ENCODE measurements at regions not wholly inside any gene's neighbourhood (a gene's known extent, or its start where the extent isn't known, plus 50 kb on each side); places are given as distances from the start of the nearest gene placed in this dataset.

DNA sequence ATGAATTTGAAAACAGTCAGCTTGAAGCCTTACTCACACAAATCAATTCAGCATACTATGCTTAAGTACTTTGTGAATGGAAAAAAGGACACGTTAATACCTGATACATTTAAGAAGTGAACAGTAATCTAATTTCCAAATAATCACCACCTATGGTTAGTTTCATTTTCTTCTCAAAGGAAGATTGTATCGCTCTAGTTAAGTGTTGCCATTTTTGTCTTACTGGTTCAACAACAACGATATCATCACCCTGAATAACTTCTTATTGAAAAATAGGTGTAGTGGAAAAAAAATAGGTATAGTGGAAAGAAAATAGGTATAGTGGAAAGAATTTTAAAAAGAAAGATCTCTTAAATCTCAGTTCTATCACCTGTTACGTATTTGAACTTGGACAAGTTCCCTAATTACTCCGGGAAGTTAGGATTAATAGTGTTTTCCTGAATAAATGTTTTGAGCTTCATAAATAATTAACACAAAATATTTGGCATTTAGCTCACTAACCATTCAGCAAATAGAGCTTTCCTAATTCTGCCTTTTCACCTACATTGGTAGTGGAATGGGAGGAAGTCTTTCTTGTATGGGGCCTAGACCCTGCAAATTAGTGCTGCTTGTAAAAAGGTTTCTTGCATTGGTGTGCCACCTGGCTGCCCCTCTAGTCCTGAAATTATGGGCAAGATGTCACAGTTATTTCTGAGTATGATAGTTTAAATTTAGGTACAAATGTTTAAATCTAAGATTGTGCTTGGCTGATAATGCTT lies 502.6 kb upstream of the NMUR2 start:
- Histone ChIP-seq H3K36me3 (no peaks in the 10 kb centered on the region), H3K9me3 (no peaks in the 10 kb centered on the region), H3K27me3 (replicated peaks; ENCODE audit: insufficient read depth) (no peaks in the 10 kb centered on the region), H3K4me3 (no peak overlapping the region), H3K27ac (no peak overlapping the region), H3K4me1 (replicated peaks) (no peaks in the 10 kb centered on the region)
- WGBS, result 79% methylated on average over 5 of the region's 5 CpGs
- TF ChIP-seq POLR2A (IDR thresholded peaks at IDR 0.05) (no peak), POLR2AphosphoS5 (IDR thresholded peaks at IDR 0.05) (no peak)
- TF ChIP-seq, protein P1, sequence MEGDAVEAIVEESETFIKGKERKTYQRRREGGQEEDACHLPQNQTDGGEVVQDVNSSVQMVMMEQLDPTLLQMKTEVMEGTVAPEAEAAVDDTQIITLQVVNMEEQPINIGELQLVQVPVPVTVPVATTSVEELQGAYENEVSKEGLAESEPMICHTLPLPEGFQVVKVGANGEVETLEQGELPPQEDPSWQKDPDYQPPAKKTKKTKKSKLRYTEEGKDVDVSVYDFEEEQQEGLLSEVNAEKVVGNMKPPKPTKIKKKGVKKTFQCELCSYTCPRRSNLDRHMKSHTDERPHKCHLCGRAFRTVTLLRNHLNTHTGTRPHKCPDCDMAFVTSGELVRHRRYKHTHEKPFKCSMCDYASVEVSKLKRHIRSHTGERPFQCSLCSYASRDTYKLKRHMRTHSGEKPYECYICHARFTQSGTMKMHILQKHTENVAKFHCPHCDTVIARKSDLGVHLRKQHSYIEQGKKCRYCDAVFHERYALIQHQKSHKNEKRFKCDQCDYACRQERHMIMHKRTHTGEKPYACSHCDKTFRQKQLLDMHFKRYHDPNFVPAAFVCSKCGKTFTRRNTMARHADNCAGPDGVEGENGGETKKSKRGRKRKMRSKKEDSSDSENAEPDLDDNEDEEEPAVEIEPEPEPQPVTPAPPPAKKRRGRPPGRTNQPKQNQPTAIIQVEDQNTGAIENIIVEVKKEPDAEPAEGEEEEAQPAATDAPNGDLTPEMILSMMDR (IDR thresholded peaks at IDR 0.05), result no peak
- intact Hi-C loops (cut with DNase I), result no loop called here
- no peak for DNase-seq (ENCODE audit: low spot score)

GRCh38 chr5:152912924-152913323 lies 507.8 kb upstream of the NMUR2 start:
- Histone ChIP-seq H3K27ac (no peak overlapping the region), H3K9me3 (no peaks in the 10 kb centered on the region), H3K4me1 (replicated peaks) (no peaks in the 10 kb centered on the region), H3K27me3 (replicated peaks; ENCODE audit: insufficient read depth) (no peaks in the 10 kb centered on the region), H3K36me3 (no peaks in the 10 kb centered on the region), H3K4me3 (no peak overlapping the region)
- intact Hi-C loops (cut with DNase I), result no loop called here
- WGBS, result 68% methylated on average over 4 of the region's 4 CpGs
- TF ChIP-seq POLR2AphosphoS5 (IDR thresholded peaks at IDR 0.05) (no peak), POLR2A (IDR thresholded peaks at IDR 0.05) (no peak)
- TF ChIP-seq, protein P1 (IDR thresholded peaks at IDR 0.05), result no peak
- no peak for DNase-seq (ENCODE audit: low spot score)

DNA sequence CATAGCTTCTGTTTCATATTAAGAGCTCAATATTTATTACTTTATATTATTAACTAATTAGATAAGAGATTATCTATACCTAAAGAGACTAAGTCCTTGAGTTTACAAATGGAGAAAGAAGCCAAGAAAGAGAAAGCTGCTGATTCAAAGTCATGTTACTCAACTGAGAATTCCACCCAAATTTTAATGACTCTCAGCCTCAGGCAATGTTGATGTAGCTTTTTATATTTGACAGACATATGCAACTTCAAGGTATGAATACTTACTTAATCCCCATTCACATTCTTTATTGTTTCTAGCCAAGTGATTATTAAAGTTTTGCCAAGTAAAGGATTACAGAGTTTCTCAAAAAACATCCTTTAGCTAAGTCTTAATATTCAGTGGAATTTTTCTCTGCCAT lies 527.5 kb upstream of the NMUR2 start:
- no peak overlapping the region for H3K4me3 ChIP-seq
- no peak for TF ChIP-seq POLR2AphosphoS5 (IDR thresholded peaks at IDR 0.05)
- no peak for TF ChIP-seq POLR2A (IDR thresholded peaks at IDR 0.05)
- TF ChIP-seq, protein P1 (IDR thresholded peaks at IDR 0.05), result no peak
- H3K4me1 ChIP-seq (replicated peaks), result no peaks in the 10 kb centered on the region
- intact Hi-C loops (cut with DNase I), result no loop called here
- no peak for DNase-seq (ENCODE audit: low spot score)
- no peaks in the 10 kb centered on the region for H3K9me3 ChIP-seq
- H3K27ac ChIP-seq, result no peak overlapping the region
- H3K36me3 ChIP-seq, result no peaks in the 10 kb centered on the region
- no peaks in the 10 kb centered on the region for H3K27me3 ChIP-seq (replicated peaks; ENCODE audit: insufficient read depth)

DNA sequence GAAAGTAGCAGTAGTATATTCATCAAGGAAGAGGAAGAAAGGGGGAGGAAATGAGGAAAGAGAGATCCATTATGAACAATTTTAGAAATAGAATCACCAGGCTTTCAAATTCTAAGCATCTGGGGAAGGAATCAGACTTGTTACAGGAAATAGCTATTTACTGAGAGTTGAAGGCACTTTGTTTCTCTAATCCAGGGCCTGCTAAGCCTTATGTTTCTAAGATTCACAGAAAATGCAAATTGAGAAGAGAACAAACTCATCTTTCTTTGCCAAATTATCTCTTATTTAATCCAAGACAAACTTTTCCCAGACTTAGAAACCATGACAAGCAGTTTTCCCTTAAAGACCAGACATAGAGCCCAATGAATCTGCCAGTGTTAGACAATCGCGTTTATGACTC lies 528.0 kb upstream of the NMUR2 start:
- Histone ChIP-seq H3K4me1 (replicated peaks) (no peaks in the 10 kb centered on the region), H3K27me3 (replicated peaks; ENCODE audit: insufficient read depth) (no peaks in the 10 kb centered on the region), H3K9me3 (no peaks in the 10 kb centered on the region), H3K27ac (no peak overlapping the region), H3K4me3 (no peak overlapping the region), H3K36me3 (no peaks in the 10 kb centered on the region)
- intact Hi-C loops (cut with DNase I), result no loop called here
- no peak for DNase-seq (ENCODE audit: low spot score)
- TF ChIP-seq, protein P1 (IDR thresholded peaks at IDR 0.05), result no peak
- no peak for TF ChIP-seq POLR2AphosphoS5 (IDR thresholded peaks at IDR 0.05)
- TF ChIP-seq POLR2A (IDR thresholded peaks at IDR 0.05), result no peak
- 38% methylated on average over 2 of the region's 2 CpGs for WGBS

- WGBS, result 96% methylated on average over 1 of the region's 1 CpG
- H3K27me3 ChIP-seq (replicated peaks; ENCODE audit: insufficient read depth), result no peaks in the 10 kb centered on the region
- H3K27ac ChIP-seq, result no peak overlapping the region
- no peaks in the 10 kb centered on the region for H3K9me3 ChIP-seq
- no peaks in the 10 kb centered on the region for H3K4me1 ChIP-seq (replicated peaks)
- TF ChIP-seq, protein P1 (IDR thresholded peaks at IDR 0.05), result no peak
- TF ChIP-seq POLR2AphosphoS5 (IDR thresholded peaks at IDR 0.05) (no peak), POLR2A (IDR thresholded peaks at IDR 0.05) (no peak)
- H3K4me3 ChIP-seq, result no peak overlapping the region
- intact Hi-C loops (cut with DNase I), result no loop called here
- DNase-seq (ENCODE audit: low spot score), result no peak
- no peaks in the 10 kb centered on the region for H3K36me3 ChIP-seq
Observed at GRCh38 chr5:152938630-152939029, 533.6 kb upstream of the NMUR2 start.
